Stimulated activated CD8-positive, alpha-beta memory T cell treated with anti-CD3 and anti-CD28 coated beads, Interleukin-12 subunit alpha, Interleukin-12 subunit beta, amount 100 ng/mL, for 4 hours (primary cell): ENCODE measurements at regions not wholly inside any gene's neighbourhood (a gene's known extent, or its start where the extent isn't known, plus 50 kb on each side); places are given as distances from the start of the nearest gene placed in this dataset.
"Not testable (repeated sequence)": the region's sequence is repeated elsewhere in the genome, so short reads cannot be mapped to it uniquely, and the experiment has no call there.

Source experiments
- DNase-seq: peaks from one replicate; pipeline ENCODE4 v3.0.0-alpha.2; 2020; ENCODE audit warnings: low read depth

GRCh38 chr5:18736051-18736398, 1101.8 kb downstream of the TAF11L14 start:
- no peak for DNase-seq

- not testable (repeated sequence) for DNase-seq
These were observed 1102.5 kb downstream of the TAF11L14 start for GRCh38 chr5:18736736-18737135.

- no peak for DNase-seq
These were observed 1106.0 kb downstream of the TAF11L14 start for GRCh38 chr5:18740301-18740700.

- DNase-seq = no peak
These were observed 1108.6 kb downstream of the TAF11L14 start for GRCh38 chr5:18742830-18743229.

- no peak for DNase-seq
These were observed 1110.2 kb downstream of the TAF11L14 start for GRCh38 chr5:18744441-18744840.

- no peak for DNase-seq
These were observed 1111.1 kb downstream of the TAF11L14 start for GRCh38 chr5:18745042-18745987.

GRCh38 chr5:18745988-18746615, 1111.8 kb downstream of the TAF11L14 start:
- DNase-seq = peak; percentile 17

- no peak for DNase-seq
These were observed 1115.5 kb downstream of the TAF11L14 start for GRCh38 chr5:18749763-18750162.

- DNase-seq = no peak
These were observed 1118.1 kb downstream of the TAF11L14 start for GRCh38 chr5:18752317-18752716.

GRCh38 chr5:18754201-18754600, 1119.9 kb downstream of the TAF11L14 start:
- DNase-seq = no peak

- DNase-seq = no peak
These were observed 1127.5 kb downstream of the TAF11L14 start for GRCh38 chr5:18761801-18762200.

GRCh38 chr5:18764161-18764560, 1129.9 kb downstream of the TAF11L14 start:
- DNase-seq = no peak

GRCh38 chr5:18765304-18765703, 1131.0 kb downstream of the TAF11L14 start:
- no peak for DNase-seq

- DNase-seq = no peak
These were observed 1136.9 kb downstream of the TAF11L14 start for GRCh38 chr5:18771097-18771610.

- DNase-seq = no peak
These were observed 1138.2 kb downstream of the TAF11L14 start for GRCh38 chr5:18772475-18772874.

GRCh38 chr5:18778225-18778624, 1144.0 kb downstream of the TAF11L14 start:
- DNase-seq = no peak

- no peak for DNase-seq
These were observed 1155.1 kb downstream of the TAF11L14 start for GRCh38 chr5:18789218-18789998.

GRCh38 chr5:18792145-18792544, 1157.9 kb downstream of the TAF11L14 start:
- DNase-seq = no peak

GRCh38 chr5:18797222-18797621, 1163.0 kb downstream of the TAF11L14 start:
- no peak for DNase-seq

GRCh38 chr5:18798058-18798457, 1163.8 kb downstream of the TAF11L14 start:
- DNase-seq = no peak

- no peak for DNase-seq
These were observed 1165.3 kb downstream of the TAF11L14 start for GRCh38 chr5:18799482-18800128.
